ENCODE measurements at regions not wholly inside any gene's neighbourhood (a gene's known extent, or its start where the extent isn't known, plus 50 kb on each side); places are given as distances from the start of the nearest gene placed in this dataset.

DNA sequence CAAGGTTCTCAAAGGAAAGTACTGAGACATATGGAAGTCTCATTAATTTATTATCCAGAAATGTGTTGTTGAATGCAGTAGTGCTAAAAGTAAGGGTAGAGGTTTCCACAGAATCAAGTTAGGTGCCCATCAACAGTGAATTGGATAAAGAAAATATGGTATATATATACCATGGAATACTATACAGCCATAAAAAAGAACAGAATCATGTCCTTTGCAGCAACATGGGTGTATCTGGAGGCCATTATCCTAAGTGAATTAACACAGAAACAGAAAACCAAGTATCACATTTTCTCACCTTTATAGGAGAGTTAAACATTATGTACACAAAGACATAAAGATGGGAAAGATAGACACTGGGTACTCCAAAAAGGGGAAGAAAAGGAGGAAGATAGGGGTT lies 149.9 kb upstream of the RASSF8 start:
- Histone ChIP-seq H4K20me1 (ENCODE audit: insufficient read depth, low read length, poor library complexity, severe bottlenecking) (no peaks in the 10 kb centered on the region), H3K79me2 (ENCODE audit: insufficient read depth, low read length) (no peaks in the 10 kb centered on the region), H3K27me3 (ENCODE audit: insufficient read depth, low read length, poor library complexity, severe bottlenecking) (no peaks in the 10 kb centered on the region), H3K9me2 (replicated peaks; ENCODE audit: low read depth, low read length) (no peaks in the 10 kb centered on the region), H3K36me3 (ENCODE audit: insufficient read depth, low read length) (no peaks in the 10 kb centered on the region), H3K9me3 (ENCODE audit: insufficient read depth, low read depth, low read length) (no peaks in the 10 kb centered on the region), H3K4me1 (ENCODE audit: insufficient read depth, low read length, poor library complexity, severe bottlenecking) (peaks cover 18% of the 10 kb centered on the region), H2AFZ (ENCODE audit: low read length) (no peak overlapping the region), H3F3A (ENCODE audit: low read depth) (no peaks in the 10 kb centered on the region), H3K4me2 (ENCODE audit: low read depth, low read length, poor library complexity, severe bottlenecking) (no peak overlapping the region), H3K4me3 (ENCODE audit: low read length, poor library complexity, severe bottlenecking) (no peak overlapping the region), H3K9ac (ENCODE audit: low read depth, low read length, poor library complexity, severe bottlenecking) (no peak overlapping the region)
- no peak for TF ChIP-seq CTCF (conservative IDR thresholded peaks at IDR 0.05; ENCODE audit: low read length)
- TF ChIP-seq EZH2phosphoT487 (IDR thresholded peaks at IDR 0.05; ENCODE audit: borderline replicate concordance), result no peak

GRCh38 chr12:25810683-25811082 lies 147.8 kb upstream of the RASSF8 start:
- H3K36me3 ChIP-seq (ENCODE audit: insufficient read depth, low read length), result no peaks in the 10 kb centered on the region
- H3K9ac ChIP-seq (ENCODE audit: low read depth, low read length, poor library complexity, severe bottlenecking), result no peak overlapping the region
- no peak for TF ChIP-seq EZH2phosphoT487 (IDR thresholded peaks at IDR 0.05; ENCODE audit: borderline replicate concordance)
- no peak for TF ChIP-seq CTCF (conservative IDR thresholded peaks at IDR 0.05; ENCODE audit: low read length)
- H3K9me3 ChIP-seq (ENCODE audit: insufficient read depth, low read depth, low read length), result no peaks in the 10 kb centered on the region
- no peak overlapping the region for H2AFZ ChIP-seq (ENCODE audit: low read length)
- H3F3A ChIP-seq (ENCODE audit: low read depth), result no peaks in the 10 kb centered on the region
- no peak overlapping the region for H3K4me2 ChIP-seq (ENCODE audit: low read depth, low read length, poor library complexity, severe bottlenecking)
- no peaks in the 10 kb centered on the region for H3K79me2 ChIP-seq (ENCODE audit: insufficient read depth, low read length)
- no peaks in the 10 kb centered on the region for H3K27me3 ChIP-seq (ENCODE audit: insufficient read depth, low read length, poor library complexity, severe bottlenecking)
- no peaks in the 10 kb centered on the region for H4K20me1 ChIP-seq (ENCODE audit: insufficient read depth, low read length, poor library complexity, severe bottlenecking)
- no peak overlapping the region for H3K4me3 ChIP-seq (ENCODE audit: low read length, poor library complexity, severe bottlenecking)
- peaks cover 18% of the 10 kb centered on the region for H3K4me1 ChIP-seq (ENCODE audit: insufficient read depth, low read length, poor library complexity, severe bottlenecking)
- no peaks in the 10 kb centered on the region for H3K9me2 ChIP-seq (replicated peaks; ENCODE audit: low read depth, low read length)

GRCh38 chr12:25811656-25812126 lies 146.8 kb upstream of the RASSF8 start:
- H2AFZ ChIP-seq (ENCODE audit: low read length), result no peak overlapping the region
- no peaks in the 10 kb centered on the region for H4K20me1 ChIP-seq (ENCODE audit: insufficient read depth, low read length, poor library complexity, severe bottlenecking)
- no peak overlapping the region for H3K4me2 ChIP-seq (ENCODE audit: low read depth, low read length, poor library complexity, severe bottlenecking)

More at GRCh38 chr12:25811656-25812126, 146.8 kb upstream of the RASSF8 start:
- H3K9me2 ChIP-seq (replicated peaks; ENCODE audit: low read depth, low read length), result no peaks in the 10 kb centered on the region
- H3K4me3 ChIP-seq (ENCODE audit: low read length, poor library complexity, severe bottlenecking), result no peak overlapping the region
- no peaks in the 10 kb centered on the region for H3K27me3 ChIP-seq (ENCODE audit: insufficient read depth, low read length, poor library complexity, severe bottlenecking)
- H3K9me3 ChIP-seq (ENCODE audit: insufficient read depth, low read depth, low read length), result no peaks in the 10 kb centered on the region
- H3K79me2 ChIP-seq (ENCODE audit: insufficient read depth, low read length), result no peaks in the 10 kb centered on the region
- H3K36me3 ChIP-seq (ENCODE audit: insufficient read depth, low read length), result no peaks in the 10 kb centered on the region
- H3F3A ChIP-seq (ENCODE audit: low read depth), result no peaks in the 10 kb centered on the region
- peaks cover 16% of the 10 kb centered on the region for H3K4me1 ChIP-seq (ENCODE audit: insufficient read depth, low read length, poor library complexity, severe bottlenecking)
- H3K9ac ChIP-seq (ENCODE audit: low read depth, low read length, poor library complexity, severe bottlenecking), result no peak overlapping the region
- TF ChIP-seq CTCF (conservative IDR thresholded peaks at IDR 0.05; ENCODE audit: low read length) (no peak), EZH2phosphoT487 (IDR thresholded peaks at IDR 0.05; ENCODE audit: borderline replicate concordance) (no peak)

Measured in Loucy (cell line).